ENCODE measurements at regions not wholly inside any gene's neighbourhood (a gene's known extent, or its start where the extent isn't known, plus 50 kb on each side); places are given as distances from the start of the nearest gene placed in this dataset.

- TF ChIP-seq CREB3L1 (IDR thresholded peaks at IDR 0.05; ENCODE audit: borderline replicate concordance, low read depth) (peak; percentile 21; the same call in 1 of the 2 replicates), POLR2A (conservative IDR thresholded peaks at IDR 0.05) (peak; percentile 38; the same call in 1 of the 2 replicates), CXXC5 (CRISPR knock-in tag; IDR thresholded peaks at IDR 0.05) (no peak), ATF3 (IDR thresholded peaks at IDR 0.05) (peak; percentile 48; the same call in 1 of the 2 replicates), ATF3 (CRISPR knock-in tag; conservative IDR thresholded peaks at IDR 0.05) (no peak), TEAD2 (tag; IDR thresholded peaks at IDR 0.05) (no peak), ZNF436 (CRISPR knock-in tag; IDR thresholded peaks at IDR 0.05) (no peak), RFX5 (IDR thresholded peaks at IDR 0.05; ENCODE audit: low read depth, low read length) (no peak), IRF9 (tag; IDR thresholded peaks at IDR 0.05) (no peak), HMGXB4 (CRISPR knock-in tag; IDR thresholded peaks at IDR 0.05) (no peak), ZBTB17 (CRISPR knock-in tag; IDR thresholded peaks at IDR 0.05) (no peak), GTF2E2 (tag; IDR thresholded peaks at IDR 0.05) (no peak), SPI1 (IDR thresholded peaks at IDR 0.05; ENCODE audit: borderline replicate concordance, low read depth, low read length) (peak; percentile 86), JUND (IDR thresholded peaks at IDR 0.05; ENCODE audit: borderline replicate concordance, low read depth, low read length) (0 out of 2 replicates have a peak, but pooled peaks have one; percentile 9), JUND (tag; IDR thresholded peaks at IDR 0.05; ENCODE audit: borderline replicate concordance, low read depth, low read length) (peak; percentile 39; the same call in 1 of the 3 replicates), MTA3 (IDR thresholded peaks at IDR 0.05; ENCODE audit: borderline replicate concordance) (0 out of 2 replicates have a peak, but pooled peaks have one; percentile 25), EP400 (IDR thresholded peaks at IDR 0.05) (peak; percentile 45; the same call in 1 of the 2 replicates), EGR1 (conservative IDR thresholded peaks at IDR 0.05) (peak; percentile 39), SP2 (IDR thresholded peaks at IDR 0.05; ENCODE audit: extremely low read depth, low read depth, low read length, poor library complexity, severe bottlenecking) (peak; percentile 75), PHF8 (IDR thresholded peaks at IDR 0.05; ENCODE audit: borderline replicate concordance, low read length) (peak; percentile 32; the same call in 1 of the 2 replicates), ATF1 (CRISPR knock-in tag; IDR thresholded peaks at IDR 0.05) (no peak), ATF1 (tag; IDR thresholded peaks at IDR 0.05) (no peak), ZNF239 (CRISPR knock-in tag; IDR thresholded peaks at IDR 0.05) (no peak), TRIM24 (IDR thresholded peaks at IDR 0.05) (no peak), NFYB (IDR thresholded peaks at IDR 0.05; ENCODE audit: extremely low read depth, insufficient read length) (peak; percentile 52), MTA1 (IDR thresholded peaks at IDR 0.05; ENCODE audit: borderline replicate concordance) (no peak)
Observed at GRCh38 chr9:36765468-36766341, 193.0 kb downstream of the MELK start (continued).

All from K562 (cell line).